HFFc6 (cell line): ENCODE measurements at regions not wholly inside any gene's neighbourhood (a gene's known extent, or its start where the extent isn't known, plus 50 kb on each side); places are given as distances from the start of the nearest gene placed in this dataset.
A peak's percentile ranks its signal among the peaks of the same experiment; 100 is the strongest.

Source experiments
- DNase-seq: peaks from one replicate; pipeline ENCODE4 v3.0.0-alpha.2; 2018
- H3K27ac Mint-ChIP-seq: 2 replicates; pipeline ENCODE4 v1.8.0; 2020; ENCODE audit warnings: mild to moderate bottlenecking, mixed read lengths
- H3K27me3 Mint-ChIP-seq: 2 replicates; pipeline ENCODE4 v1.8.0; 2021; ENCODE audit warnings: mild to moderate bottlenecking, moderate library complexity, mixed read lengths; ENCODE audit not compliant: insufficient read depth
- H3K36me3 Mint-ChIP-seq: 2 replicates; pipeline ENCODE4 v1.8.0; 2021; ENCODE audit warnings: low read depth, mixed read lengths
- H3K4me1 Mint-ChIP-seq: 2 replicates; pipeline ENCODE4 v1.8.0; 2020; ENCODE audit warnings: low read depth, mixed read lengths
- H3K4me3 Mint-ChIP-seq: 2 replicates; pipeline ENCODE4 v1.8.0; 2020; ENCODE audit warnings: mild to moderate bottlenecking, moderate library complexity, mixed read lengths
- H3K9me3 Mint-ChIP-seq: 2 replicates; pipeline ENCODE4 v1.8.0; 2020; ENCODE audit warnings: mild to moderate bottlenecking, mixed read lengths
- CTCF ChIP-seq: fragments of 200-600 bp; sonication (generic); IDR thresholded peaks from 2 replicates; pipeline ENCODE4 v1.5.0; 2021; ENCODE audit warnings: antibody characterized with exemption, mild to moderate bottlenecking

- no peak overlapping the region for H3K27ac Mint-ChIP-seq
- no peak overlapping the region for H3K4me3 Mint-ChIP-seq
- no peak for TF ChIP-seq CTCF
- H3K27me3 Mint-ChIP-seq: no peaks in the 10 kb centered on the region; the same call in none of the 2 replicates
- H3K4me1 Mint-ChIP-seq: no peaks in the 10 kb centered on the region
- no peak for DNase-seq
- no peaks in the 10 kb centered on the region for H3K36me3 Mint-ChIP-seq
- H3K9me3 Mint-ChIP-seq: no peaks in the 10 kb centered on the region
Measured at GRCh38 chr5:111653408-111653807, 103.6 kb downstream of the NREP start.

- Mint-ChIP-seq H3K9me3 (no peaks in the 10 kb centered on the region), H3K27me3 (peaks cover 7% of the 10 kb centered on the region), H3K4me3 (no peak overlapping the region), H3K27ac (no peak overlapping the region), H3K4me1 (no peaks in the 10 kb centered on the region), H3K36me3 (no peaks in the 10 kb centered on the region)
- DNase-seq: no peak
- TF ChIP-seq CTCF: no peak
Measured at GRCh38 chr5:111649516-111649915, 107.5 kb downstream of the NREP start.

GRCh38 chr5:111645303-111645838 is 111.6 kb downstream of the NREP start:
- no peaks in the 10 kb centered on the region for H3K36me3 Mint-ChIP-seq
- no peak for TF ChIP-seq CTCF
- no peak for DNase-seq
- H3K4me1 Mint-ChIP-seq: peaks cover 21% of the 10 kb centered on the region
- H3K9me3 Mint-ChIP-seq: no peaks in the 10 kb centered on the region
- peaks cover 11% of the 10 kb centered on the region; the same call in 1 of the 2 replicates for H3K27me3 Mint-ChIP-seq
- H3K4me3 Mint-ChIP-seq: no peak overlapping the region
- no peak overlapping the region for H3K27ac Mint-ChIP-seq

DNA sequence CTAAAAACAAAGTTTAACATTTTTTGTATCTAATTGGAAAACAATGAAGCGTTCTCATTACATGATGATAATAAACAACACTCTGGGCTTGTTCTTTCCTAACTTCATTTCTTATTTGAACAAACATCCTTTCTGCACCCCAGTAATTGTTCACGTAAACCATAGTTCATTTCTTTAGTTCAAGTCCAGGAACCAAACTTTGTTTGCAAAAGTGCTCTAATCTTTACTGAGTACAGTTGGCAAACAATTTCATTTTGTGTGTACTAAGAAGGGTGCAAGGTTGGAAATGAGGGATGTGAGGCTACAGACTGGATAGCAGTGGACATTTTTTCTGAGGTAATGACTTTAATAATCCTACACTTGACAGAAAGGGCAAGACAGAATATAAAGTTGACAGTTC is 113.5 kb downstream of the NREP start:
- peaks cover 21% of the 10 kb centered on the region for H3K4me1 Mint-ChIP-seq
- no peak for DNase-seq
- no peak overlapping the region for H3K27ac Mint-ChIP-seq
- H3K9me3 Mint-ChIP-seq: peaks cover 15% of the 10 kb centered on the region
- H3K4me3 Mint-ChIP-seq: no peak overlapping the region
- H3K27me3 Mint-ChIP-seq: peaks cover 14% of the 10 kb centered on the region; the same call in 1 of the 2 replicates
- no peak for TF ChIP-seq CTCF
- H3K36me3 Mint-ChIP-seq: peaks cover 9% of the 10 kb centered on the region

DNA sequence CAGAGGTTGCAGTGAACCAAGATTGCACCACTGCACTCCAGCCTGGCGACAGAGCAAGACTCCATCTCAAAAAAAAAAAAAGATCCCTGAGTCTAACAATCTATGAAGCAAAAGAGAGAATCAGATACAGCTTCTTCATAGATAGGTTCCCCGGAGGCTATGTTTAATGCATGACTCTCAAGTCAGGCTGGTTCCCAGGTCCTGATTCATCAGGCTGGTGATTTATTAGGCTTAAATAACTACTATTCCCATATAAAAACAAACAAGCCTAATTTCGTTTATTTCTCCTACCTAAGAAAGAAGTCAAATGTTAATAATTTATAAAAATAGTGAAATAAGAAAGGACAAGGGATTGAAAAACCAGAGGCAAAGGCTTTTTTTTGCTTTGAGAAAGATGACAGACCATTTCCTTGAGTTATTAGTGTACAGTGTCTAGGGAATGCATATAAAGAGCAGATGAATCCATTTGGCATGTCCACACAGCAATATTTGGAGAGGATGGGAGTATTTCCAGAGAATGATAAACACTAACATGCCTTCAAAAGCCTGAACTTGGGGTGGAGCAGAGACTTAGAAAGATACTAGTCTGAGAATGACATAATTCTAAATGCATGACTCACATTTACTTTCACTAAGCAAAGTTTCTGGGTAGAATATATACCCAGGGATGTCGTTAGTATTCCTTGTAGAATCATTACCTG is 115.3 kb downstream of the NREP start:
- H3K36me3 Mint-ChIP-seq: peaks cover 27% of the 10 kb centered on the region
- no peak overlapping the region; the same call in 1 of the 2 replicates for H3K4me3 Mint-ChIP-seq
- H3K4me1 Mint-ChIP-seq: peaks cover 21% of the 10 kb centered on the region
- peaks cover 14% of the 10 kb centered on the region; the same call in 1 of the 2 replicates for H3K27me3 Mint-ChIP-seq
- peak; percentile 87 for DNase-seq
- peak overlapping the region; percentile 23 for H3K27ac Mint-ChIP-seq
- no peak for TF ChIP-seq CTCF
- peaks cover 33% of the 10 kb centered on the region for H3K9me3 Mint-ChIP-seq
